C4-2B (cell line): ENCODE measurements at regions not wholly inside any gene's neighbourhood (a gene's known extent, or its start where the extent isn't known, plus 50 kb on each side); places are given as distances from the start of the nearest gene placed in this dataset.

Experiments
- ZFX ChIP-seq: fragments of 450-650 bp; IDR thresholded peaks from 2 replicates; pipeline ENCODE4 v1.6.1; 2017
- TF ChIP-seq, protein P1 (sequence below): fragments of 450-650 bp; conservative IDR thresholded peaks from 2 replicates; pipeline ENCODE4 v1.5.1; 2017; ENCODE audit warnings: mild to moderate bottlenecking

DNA sequence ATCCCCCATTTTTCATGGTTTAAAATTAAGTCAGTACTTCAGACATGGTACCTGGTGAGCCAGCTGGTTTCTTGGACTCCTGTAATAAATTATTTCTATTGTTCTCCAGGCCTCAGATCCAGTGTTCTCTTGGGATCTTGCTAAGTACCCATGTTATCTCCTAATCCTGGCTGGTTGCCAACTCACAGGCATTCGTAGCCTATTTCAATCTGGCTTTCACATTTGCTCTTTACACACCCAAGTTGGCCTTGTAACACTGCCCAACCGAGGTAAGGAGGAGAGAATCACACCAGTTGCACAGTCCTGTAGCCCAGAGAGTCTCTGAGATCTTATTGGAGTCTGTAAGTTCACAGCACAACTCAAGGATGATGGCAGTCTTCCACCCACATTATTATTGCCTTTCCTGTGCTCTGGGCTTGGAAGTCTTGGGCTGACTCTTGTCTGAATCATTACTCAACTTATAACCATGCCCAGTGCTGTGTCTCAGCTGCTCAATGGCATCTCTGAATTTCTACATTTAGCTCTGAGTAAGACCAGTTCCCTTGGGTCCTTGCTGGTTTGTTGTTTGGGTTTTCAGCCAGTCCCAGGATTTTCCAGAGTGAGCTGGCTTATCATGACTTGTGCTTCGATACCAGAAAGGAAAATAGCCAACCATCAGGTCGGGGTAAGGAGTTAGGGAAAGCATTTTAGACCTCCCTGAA, 76.6 kb upstream of the KLF12 start:
- TF ChIP-seq, protein P1, sequence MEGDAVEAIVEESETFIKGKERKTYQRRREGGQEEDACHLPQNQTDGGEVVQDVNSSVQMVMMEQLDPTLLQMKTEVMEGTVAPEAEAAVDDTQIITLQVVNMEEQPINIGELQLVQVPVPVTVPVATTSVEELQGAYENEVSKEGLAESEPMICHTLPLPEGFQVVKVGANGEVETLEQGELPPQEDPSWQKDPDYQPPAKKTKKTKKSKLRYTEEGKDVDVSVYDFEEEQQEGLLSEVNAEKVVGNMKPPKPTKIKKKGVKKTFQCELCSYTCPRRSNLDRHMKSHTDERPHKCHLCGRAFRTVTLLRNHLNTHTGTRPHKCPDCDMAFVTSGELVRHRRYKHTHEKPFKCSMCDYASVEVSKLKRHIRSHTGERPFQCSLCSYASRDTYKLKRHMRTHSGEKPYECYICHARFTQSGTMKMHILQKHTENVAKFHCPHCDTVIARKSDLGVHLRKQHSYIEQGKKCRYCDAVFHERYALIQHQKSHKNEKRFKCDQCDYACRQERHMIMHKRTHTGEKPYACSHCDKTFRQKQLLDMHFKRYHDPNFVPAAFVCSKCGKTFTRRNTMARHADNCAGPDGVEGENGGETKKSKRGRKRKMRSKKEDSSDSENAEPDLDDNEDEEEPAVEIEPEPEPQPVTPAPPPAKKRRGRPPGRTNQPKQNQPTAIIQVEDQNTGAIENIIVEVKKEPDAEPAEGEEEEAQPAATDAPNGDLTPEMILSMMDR: no peak
- TF ChIP-seq ZFX: no peak
